Stomach (tissue), 4 donors: ENCODE measurements at regions not wholly inside any gene's neighbourhood (a gene's known extent, or its start where the extent isn't known, plus 50 kb on each side); places are given as distances from the start of the nearest gene placed in this dataset.

Experiments
- EP300 ChIP-seq: sonication (generic); formaldehyde crosslinking; IDR thresholded peaks from one replicate; pipeline ENCODE4 v1.6.1; 2017; ENCODE audit warnings: antibody characterized with exemption
- POLR2A ChIP-seq, 4 donors: fragments of 450-650 bp; IDR thresholded peaks; one replicate each; pipeline ENCODE4 v1.6.1; 2016; ENCODE audit warnings: antibody characterized with exemption in 4 of 4, control low read depth in 2 of 4, mild to moderate bottlenecking in 1 of 4, moderate library complexity in 1 of 4
- POLR2AphosphoS5 ChIP-seq, 3 donors: sonication (generic); formaldehyde crosslinking; IDR thresholded peaks; one replicate each; pipeline ENCODE4 v1.6.1; 2016; ENCODE audit warnings: antibody characterized with exemption in 3 of 3
- TF ChIP-seq, protein P1 (sequence below), 7 experiments: fragments of 450-650 bp in 4 of 7; fragments of 200-600 bp in 3 of 7; sonication (generic) in 3 of 7; IDR thresholded peaks; one replicate each; pipeline ENCODE4 v1.5.1; 2016 to 2019; ENCODE audit warnings: antibody characterized with exemption in 7 of 7, control low read depth in 2 of 7, mild to moderate bottlenecking in 1 of 7

DNA sequence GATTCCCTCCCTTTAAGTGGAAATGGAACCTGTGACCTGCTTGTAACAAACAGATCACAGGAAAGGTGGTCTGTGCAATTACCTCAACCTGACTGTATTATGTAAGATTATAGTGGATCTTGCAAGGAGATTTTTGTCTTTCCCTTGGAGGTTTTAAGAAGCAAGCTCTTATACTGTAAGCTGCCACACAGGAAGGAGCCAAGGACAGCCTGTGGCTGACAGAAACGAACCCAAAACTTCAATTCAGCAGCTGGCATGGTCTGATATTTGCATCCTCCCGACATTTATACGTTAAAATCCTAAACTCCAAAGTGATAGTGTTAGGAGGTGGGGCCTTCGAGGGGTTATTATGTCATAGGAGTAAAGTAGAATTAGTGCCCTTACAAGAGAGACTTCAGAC lies 711.8 kb upstream of the CTNND2 start:
- TF ChIP-seq, protein P1, sequence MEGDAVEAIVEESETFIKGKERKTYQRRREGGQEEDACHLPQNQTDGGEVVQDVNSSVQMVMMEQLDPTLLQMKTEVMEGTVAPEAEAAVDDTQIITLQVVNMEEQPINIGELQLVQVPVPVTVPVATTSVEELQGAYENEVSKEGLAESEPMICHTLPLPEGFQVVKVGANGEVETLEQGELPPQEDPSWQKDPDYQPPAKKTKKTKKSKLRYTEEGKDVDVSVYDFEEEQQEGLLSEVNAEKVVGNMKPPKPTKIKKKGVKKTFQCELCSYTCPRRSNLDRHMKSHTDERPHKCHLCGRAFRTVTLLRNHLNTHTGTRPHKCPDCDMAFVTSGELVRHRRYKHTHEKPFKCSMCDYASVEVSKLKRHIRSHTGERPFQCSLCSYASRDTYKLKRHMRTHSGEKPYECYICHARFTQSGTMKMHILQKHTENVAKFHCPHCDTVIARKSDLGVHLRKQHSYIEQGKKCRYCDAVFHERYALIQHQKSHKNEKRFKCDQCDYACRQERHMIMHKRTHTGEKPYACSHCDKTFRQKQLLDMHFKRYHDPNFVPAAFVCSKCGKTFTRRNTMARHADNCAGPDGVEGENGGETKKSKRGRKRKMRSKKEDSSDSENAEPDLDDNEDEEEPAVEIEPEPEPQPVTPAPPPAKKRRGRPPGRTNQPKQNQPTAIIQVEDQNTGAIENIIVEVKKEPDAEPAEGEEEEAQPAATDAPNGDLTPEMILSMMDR (IDR thresholded peaks at IDR 0.05), result no peak
- TF ChIP-seq POLR2AphosphoS5 (IDR thresholded peaks at IDR 0.05) (no peak), POLR2A (IDR thresholded peaks at IDR 0.05) (no peak), EP300 (no peak)
